Keratinocyte (primary cell): ENCODE measurements at regions not wholly inside any gene's neighbourhood (a gene's known extent, or its start where the extent isn't known, plus 50 kb on each side); places are given as distances from the start of the nearest gene placed in this dataset.

Experiments used
- DNase-seq: peaks from one replicate; pipeline ENCODE4 v3.0.0-alpha.2; 2011; ENCODE audit warnings: low read depth, missing footprints, low spot score
- FAIRE-seq: peaks from 2 replicates; lab custom pipeline; 2011; peaks lifted over from hg19 to GRCh38; lab: Jason Lieb, UNC
- H2AFZ ChIP-seq: 2 replicates; pipeline ENCODE4 v1.6.0; 2012; ENCODE audit warnings: low read length, control low read depth, inconsistent platforms; ENCODE audit not compliant: control insufficient read depth
- H3K27ac ChIP-seq: 2 replicates; pipeline ENCODE4 v1.5.1; 2011; ENCODE audit warnings: low read length; ENCODE audit not compliant: control insufficient read depth, insufficient read depth
- H3K27me3 ChIP-seq: 3 replicates; pipeline ENCODE4 v1.6.0; 2011; ENCODE audit warnings: low read length; ENCODE audit not compliant: control insufficient read depth, insufficient read depth; ENCODE audit errors: extremely low read depth
- H3K36me3 ChIP-seq, 2 experiments: 2 replicates in 1 of 2; 3 replicates in 1 of 2; pipeline ENCODE4 v1.5.1; 2011; ENCODE audit warnings: low read length in 2 of 2, mild to moderate bottlenecking in 1 of 2; ENCODE audit not compliant: control insufficient read depth in 2 of 2, insufficient read depth in 2 of 2; ENCODE audit errors: extremely low read depth in 1 of 2
- H3K4me1 ChIP-seq: 3 replicates; pipeline ENCODE4 v1.5.1; 2011; ENCODE audit warnings: low read length; ENCODE audit not compliant: control insufficient read depth, insufficient read depth; ENCODE audit errors: extremely low read depth
- H3K4me2 ChIP-seq: 3 replicates; pipeline ENCODE4 v1.6.0; 2011; ENCODE audit warnings: low read depth, low read length; ENCODE audit not compliant: control insufficient read depth, insufficient read depth; ENCODE audit errors: extremely low read depth
- H3K4me3 ChIP-seq, 3 experiments: fragments of 200-600 bp in 1 of 3; sonication (generic) in 1 of 3; 2 replicates in 2 of 3; 3 replicates in 1 of 3; pipeline ENCODE4 v1.5.1; 2011 to 2016; ENCODE audit warnings: low read length in 3 of 3, mild to moderate bottlenecking in 3 of 3, control low read depth in 2 of 3, inconsistent platforms in 1 of 3, low read depth in 1 of 3, mixed read lengths in 1 of 3, mixed run types in 1 of 3, moderate library complexity in 1 of 3; ENCODE audit not compliant: control insufficient read depth in 2 of 3, insufficient read depth in 2 of 3; ENCODE audit errors: extremely low read depth in 1 of 3
- H3K79me2 ChIP-seq: 2 replicates; pipeline ENCODE4 v1.6.0; 2012; ENCODE audit warnings: low read length; ENCODE audit not compliant: control insufficient read depth, insufficient read depth
- H3K9ac ChIP-seq: 3 replicates; pipeline ENCODE4 v1.6.0; 2011; ENCODE audit warnings: low read length; ENCODE audit not compliant: control insufficient read depth, insufficient read depth; ENCODE audit errors: extremely low read depth
- H3K9me1 ChIP-seq: 3 replicates; pipeline ENCODE4 v1.6.0; 2011; ENCODE audit warnings: low read length; ENCODE audit not compliant: control insufficient read depth, insufficient read depth; ENCODE audit errors: extremely low read depth
- H3K9me3 ChIP-seq: 2 replicates; pipeline ENCODE4 v1.5.1; 2012; ENCODE audit warnings: low read depth, low read length; ENCODE audit not compliant: control insufficient read depth
- H4K20me1 ChIP-seq: 3 replicates; pipeline ENCODE4 v1.6.0; 2011; ENCODE audit warnings: low read length; ENCODE audit not compliant: control insufficient read depth, insufficient read depth; ENCODE audit errors: extremely low read depth
- EZH2 ChIP-seq: IDR thresholded peaks from one replicate; pipeline ENCODE4 v1.6.1; 2012; ENCODE audit warnings: inconsistent platforms, mild to moderate bottlenecking, low read length, moderate library complexity
- dilution Hi-C: fragments of 300-500 bp; cut with MboI; formaldehyde crosslinking; loops from one replicate; pipeline ENCODE4 v1.7.0; 2020; ENCODE audit warnings: low sequenced_read_pairs; ENCODE audit not compliant: extremely low pct_ligation_motif_present
- TF ChIP-seq, protein P1 (sequence below), 3 experiments: IDR thresholded peaks in 1 of 3; conservative IDR thresholded peaks in 1 of 3; optimal IDR thresholded peaks in 1 of 3; 2 replicates in 2 of 3; 3 replicates in 1 of 3; pipeline versions ENCODE3 to v1.5.1; 2011; ENCODE audit warnings: low read length in 3 of 3, mild to moderate bottlenecking in 3 of 3, moderate library complexity in 2 of 3, control low read depth in 1 of 3, inconsistent platforms in 1 of 3; ENCODE audit not compliant: insufficient read depth in 2 of 3; ENCODE audit errors: extremely low read depth in 1 of 3

- H2AFZ ChIP-seq: no peak overlapping the region
- H3K4me1 ChIP-seq: no peaks in the 10 kb centered on the region
- TF ChIP-seq, protein P1, sequence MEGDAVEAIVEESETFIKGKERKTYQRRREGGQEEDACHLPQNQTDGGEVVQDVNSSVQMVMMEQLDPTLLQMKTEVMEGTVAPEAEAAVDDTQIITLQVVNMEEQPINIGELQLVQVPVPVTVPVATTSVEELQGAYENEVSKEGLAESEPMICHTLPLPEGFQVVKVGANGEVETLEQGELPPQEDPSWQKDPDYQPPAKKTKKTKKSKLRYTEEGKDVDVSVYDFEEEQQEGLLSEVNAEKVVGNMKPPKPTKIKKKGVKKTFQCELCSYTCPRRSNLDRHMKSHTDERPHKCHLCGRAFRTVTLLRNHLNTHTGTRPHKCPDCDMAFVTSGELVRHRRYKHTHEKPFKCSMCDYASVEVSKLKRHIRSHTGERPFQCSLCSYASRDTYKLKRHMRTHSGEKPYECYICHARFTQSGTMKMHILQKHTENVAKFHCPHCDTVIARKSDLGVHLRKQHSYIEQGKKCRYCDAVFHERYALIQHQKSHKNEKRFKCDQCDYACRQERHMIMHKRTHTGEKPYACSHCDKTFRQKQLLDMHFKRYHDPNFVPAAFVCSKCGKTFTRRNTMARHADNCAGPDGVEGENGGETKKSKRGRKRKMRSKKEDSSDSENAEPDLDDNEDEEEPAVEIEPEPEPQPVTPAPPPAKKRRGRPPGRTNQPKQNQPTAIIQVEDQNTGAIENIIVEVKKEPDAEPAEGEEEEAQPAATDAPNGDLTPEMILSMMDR (optimal IDR thresholded peaks at IDR 0.05 in 1 of 3, IDR thresholded peaks at IDR 0.05 in 1 of 3, conservative IDR thresholded peaks at IDR 0.05 in 1 of 3; ENCODE audit: extremely low read depth in 1 of 3, insufficient read depth in 2 of 3, low read length in 3 of 3): no peak
- TF ChIP-seq EZH2: no peak
- H3K79me2 ChIP-seq: no peaks in the 10 kb centered on the region
- DNase-seq (no peak), FAIRE-seq (no peak)
- dilution Hi-C loops: no loop called here
- H4K20me1 ChIP-seq: no peaks in the 10 kb centered on the region
- peaks cover 9% of the 10 kb centered on the region for H3K27me3 ChIP-seq
- H3K9ac ChIP-seq: no peak overlapping the region
- no peaks in the 10 kb centered on the region for H3K9me3 ChIP-seq
- no peaks in the 10 kb centered on the region for H3K9me1 ChIP-seq
- no peak overlapping the region for H3K4me3 ChIP-seq
- no peaks in the 10 kb centered on the region for H3K36me3 ChIP-seq
- no peak overlapping the region for H3K4me2 ChIP-seq
- H3K27ac ChIP-seq: no peak overlapping the region
These were observed 55.5 kb downstream of the KCNA5 start for GRCh38 chr12:5099136-5099535.

DNA sequence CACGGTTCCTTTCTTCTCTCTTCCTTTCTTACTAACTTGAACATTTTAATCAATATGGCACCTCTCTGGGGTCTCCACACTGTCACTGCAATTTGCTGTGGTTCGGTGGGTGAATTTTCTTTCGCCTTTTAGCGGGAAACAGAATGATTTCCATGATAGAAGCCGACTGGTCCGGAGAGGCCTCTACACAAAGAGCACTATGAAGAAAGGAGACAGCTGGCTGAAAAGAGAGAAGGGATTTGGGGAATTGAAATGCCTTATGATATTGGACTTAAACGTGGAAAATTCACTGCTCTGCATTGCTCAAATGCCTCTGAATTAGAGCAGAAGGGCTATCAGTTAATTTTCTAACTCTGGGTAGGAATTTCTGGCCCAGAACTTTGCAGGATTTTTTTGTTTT, 55.9 kb downstream of the KCNA5 start:
- DNase-seq: no peak
- H4K20me1 ChIP-seq: no peaks in the 10 kb centered on the region
- no peak for FAIRE-seq
- TF ChIP-seq EZH2: no peak
- TF ChIP-seq, protein P1 (optimal IDR thresholded peaks at IDR 0.05 in 1 of 3, IDR thresholded peaks at IDR 0.05 in 1 of 3, conservative IDR thresholded peaks at IDR 0.05 in 1 of 3; ENCODE audit: extremely low read depth in 1 of 3, insufficient read depth in 2 of 3, low read length in 3 of 3): no peak
- no peaks in the 10 kb centered on the region for H3K4me1 ChIP-seq
- no peak overlapping the region for H3K9ac ChIP-seq
- no peaks in the 10 kb centered on the region for H3K9me1 ChIP-seq
- H3K9me3 ChIP-seq: no peaks in the 10 kb centered on the region
- no peak overlapping the region for H3K4me2 ChIP-seq
- H3K4me3 ChIP-seq: no peak overlapping the region
- no peaks in the 10 kb centered on the region for H3K36me3 ChIP-seq
- H3K27me3 ChIP-seq: peaks cover 6% of the 10 kb centered on the region
- H3K79me2 ChIP-seq: no peaks in the 10 kb centered on the region
- dilution Hi-C loops: no loop called here
- no peak overlapping the region for H2AFZ ChIP-seq
- no peak overlapping the region for H3K27ac ChIP-seq
